Mesendoderm (in vitro differentiated cells): ENCODE measurements at regions not wholly inside any gene's neighbourhood (a gene's known extent, or its start where the extent isn't known, plus 50 kb on each side); places are given as distances from the start of the nearest gene placed in this dataset.
"Not testable (repeated sequence)": the region's sequence is repeated elsewhere in the genome, so short reads cannot be mapped to it uniquely, and the experiment has no call there.

Source experiments
- DNase-seq: peaks from one replicate; pipeline ENCODE4 v3.0.0; 2013
- H2AK5ac ChIP-seq: 2 replicates; pipeline ENCODE4 v1.6.1; 2013; ENCODE audit warnings: low read length, inconsistent platforms
- H2BK120ac ChIP-seq: 2 replicates; pipeline ENCODE4 v1.6.1; 2013; ENCODE audit warnings: low read depth, mild to moderate bottlenecking, low read length, moderate library complexity, mixed read lengths
- H2BK15ac ChIP-seq: replicated peaks from 2 replicates; pipeline ENCODE4 v1.6.1; 2013; ENCODE audit warnings: low read depth, mild to moderate bottlenecking, moderate library complexity
- H2BK5ac ChIP-seq: 2 replicates; pipeline ENCODE4 v1.6.1; 2013; ENCODE audit warnings: low read length, inconsistent platforms
- H3K18ac ChIP-seq: 2 replicates; pipeline ENCODE4 v1.6.1; 2013; ENCODE audit warnings: mild to moderate bottlenecking, low read length, mixed read lengths
- H3K23ac ChIP-seq: one replicate; pipeline ENCODE4 v1.6.1; 2013; ENCODE audit warnings: low read length
- H3K27ac ChIP-seq: 2 replicates; pipeline ENCODE4 v1.5.1; 2013; ENCODE audit warnings: low read depth, mild to moderate bottlenecking, inconsistent platforms, low read length, moderate library complexity
- H3K27me3 ChIP-seq: 2 replicates; pipeline ENCODE4 v1.6.1; 2013; ENCODE audit warnings: low read length, control low read depth, mild to moderate bottlenecking, inconsistent platforms; ENCODE audit not compliant: insufficient read depth, poor library complexity
- H3K36me3 ChIP-seq: 2 replicates; pipeline ENCODE4 v1.6.1; 2013; ENCODE audit warnings: low read length, inconsistent platforms; ENCODE audit not compliant: control insufficient read depth, insufficient read depth
- H3K4ac ChIP-seq: one replicate; pipeline ENCODE4 v1.6.1; 2013; ENCODE audit warnings: low read depth, mild to moderate bottlenecking, low read length, moderate library complexity
- H3K4me1 ChIP-seq: 2 replicates; pipeline ENCODE4 v1.6.1; 2013; ENCODE audit warnings: low read depth, low read length, inconsistent platforms; ENCODE audit not compliant: control insufficient read depth
- H3K4me2 ChIP-seq: 2 replicates; pipeline ENCODE4 v1.6.1; 2013; ENCODE audit warnings: low read length
- H3K4me3 ChIP-seq: 2 replicates; pipeline ENCODE4 v1.5.1; 2013; ENCODE audit warnings: mild to moderate bottlenecking, low read length
- H3K56ac ChIP-seq: one replicate; pipeline ENCODE4 v1.6.1; 2013; ENCODE audit warnings: low read length
- H3K79me1 ChIP-seq: 2 replicates; pipeline ENCODE4 v1.6.1; 2013; ENCODE audit warnings: low read length, inconsistent platforms
- H3K79me2 ChIP-seq: 2 replicates; pipeline ENCODE4 v1.6.1; 2013; ENCODE audit warnings: mild to moderate bottlenecking, low read length; ENCODE audit not compliant: control insufficient read depth, insufficient read depth
- H3K9ac ChIP-seq: 2 replicates; pipeline ENCODE4 v1.6.1; 2013; ENCODE audit warnings: low read length, inconsistent platforms
- H4K5ac ChIP-seq: one replicate; pipeline ENCODE4 v1.6.1; 2013; ENCODE audit warnings: low read length
- H4K8ac ChIP-seq: one replicate; pipeline ENCODE4 v1.6.1; 2013; ENCODE audit warnings: low read depth, mild to moderate bottlenecking, control low read depth, low read length, moderate library complexity
- WGBS: extraction: QIAGEN DNeasy Blood & Tissue Kit; methylation state at CpG from one replicate; pipeline ENCODE4 v1.1.7; 2013; ENCODE audit warnings: low lambda C conversion rate, missing lambda C conversion rate; ENCODE audit not compliant: insufficient coverage; ENCODE audit errors: extremely low coverage; 5-methylcytosine and 5-hydroxymethylcytosine counted together

GRCh38 chr1:56125316-56125715, 454.0 kb downstream of the PLPP3 start:
- Histone ChIP-seq H3K4me1 (no peaks in the 10 kb centered on the region), H4K5ac (no peak overlapping the region), H2BK15ac (no peak overlapping the region), H3K4ac (no peak overlapping the region), H4K8ac (no peak overlapping the region), H3K18ac (no peak overlapping the region), H3K9ac (no peak overlapping the region), H2AK5ac (no peak overlapping the region), H3K4me2 (no peak overlapping the region), H3K27ac (no peak overlapping the region), H3K56ac (no peak overlapping the region), H2BK5ac (no peak overlapping the region), H3K79me2 (no peaks in the 10 kb centered on the region), H3K4me3 (no peak overlapping the region), H3K79me1 (no peaks in the 10 kb centered on the region), H3K36me3 (no peaks in the 10 kb centered on the region), H2BK120ac (no peak overlapping the region), H3K23ac (no peak overlapping the region), H3K27me3 (no peaks in the 10 kb centered on the region)
- no CpG with 5 or more reads among the region's 3 CpGs for WGBS
- DNase-seq = peak; percentile 11

DNA sequence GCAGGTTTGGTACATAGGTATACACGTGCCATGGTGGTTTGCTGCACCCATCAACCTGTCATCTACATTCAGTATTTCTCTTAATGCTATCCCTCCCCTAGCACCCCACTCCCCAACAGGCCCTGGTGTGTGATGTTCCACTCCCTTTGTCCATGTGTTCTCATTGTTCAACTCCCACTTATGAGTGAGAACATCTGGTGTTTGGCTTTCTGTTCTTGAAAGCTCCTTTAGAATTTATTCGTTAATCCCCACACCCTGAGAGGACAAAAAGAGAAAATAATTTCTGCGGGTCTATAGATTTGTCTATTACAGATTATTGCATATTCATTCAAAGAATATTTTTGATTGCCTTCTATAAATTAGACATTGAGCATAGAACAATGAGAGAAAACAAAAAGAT, 455.5 kb downstream of the PLPP3 start:
- H3K56ac ChIP-seq = no peak overlapping the region
- no peak overlapping the region for H3K4ac ChIP-seq
- DNase-seq = no peak
- no peak overlapping the region for H4K8ac ChIP-seq
- H3K4me3 ChIP-seq = no peak overlapping the region
- WGBS = no CpG with 5 or more reads among the region's 3 CpGs
- H2BK15ac ChIP-seq = no peak overlapping the region
- no peak overlapping the region for H3K23ac ChIP-seq
- H3K4me1 ChIP-seq = no peaks in the 10 kb centered on the region
- no peaks in the 10 kb centered on the region for H3K27me3 ChIP-seq
- no peak overlapping the region for H3K9ac ChIP-seq
- no peak overlapping the region for H2BK120ac ChIP-seq
- H2AK5ac ChIP-seq = no peak overlapping the region
- H3K79me1 ChIP-seq = no peaks in the 10 kb centered on the region
- no peak overlapping the region for H3K27ac ChIP-seq
- no peaks in the 10 kb centered on the region for H3K79me2 ChIP-seq
- H4K5ac ChIP-seq = no peak overlapping the region
- H3K36me3 ChIP-seq = no peaks in the 10 kb centered on the region
- no peak overlapping the region for H2BK5ac ChIP-seq
- H3K4me2 ChIP-seq = no peak overlapping the region
- H3K18ac ChIP-seq = no peak overlapping the region

DNA sequence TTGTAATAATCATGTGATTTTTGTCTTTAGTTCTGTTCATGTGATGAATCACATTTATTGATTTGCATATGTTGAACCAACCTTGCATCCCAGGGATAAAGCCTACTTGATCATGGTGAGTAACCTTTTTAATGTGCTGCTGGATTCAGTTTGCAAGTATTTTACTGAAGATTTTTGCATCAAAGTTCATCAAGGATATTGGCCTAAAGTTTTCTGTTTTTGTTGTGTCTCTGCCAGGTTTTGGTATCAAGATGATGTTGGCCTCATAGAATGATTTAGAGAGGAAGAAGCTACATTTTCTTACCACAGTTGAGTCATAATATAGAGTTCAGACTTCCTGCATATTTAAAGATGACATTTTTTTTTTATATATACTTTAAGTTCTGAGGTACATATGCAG, 455.9 kb downstream of the PLPP3 start:
- DNase-seq = no peak
- Histone ChIP-seq H3K79me1 (no peaks in the 10 kb centered on the region), H3K79me2 (no peaks in the 10 kb centered on the region), H3K27ac (no peak overlapping the region), H3K4me1 (no peaks in the 10 kb centered on the region), H2AK5ac (no peak overlapping the region), H3K36me3 (no peaks in the 10 kb centered on the region), H3K4me2 (no peak overlapping the region), H3K23ac (no peak overlapping the region), H3K56ac (no peak overlapping the region), H4K8ac (no peak overlapping the region), H3K9ac (no peak overlapping the region), H2BK15ac (no peak overlapping the region), H4K5ac (no peak overlapping the region), H3K18ac (no peak overlapping the region), H3K27me3 (no peaks in the 10 kb centered on the region), H2BK120ac (no peak overlapping the region), H2BK5ac (no peak overlapping the region), H3K4ac (no peak overlapping the region), H3K4me3 (no peak overlapping the region)

GRCh38 chr1:56120021-56120420, 459.3 kb downstream of the PLPP3 start:
- Histone ChIP-seq H3K27ac (no peak overlapping the region), H3K4me2 (no peak overlapping the region), H3K79me2 (no peaks in the 10 kb centered on the region), H3K4ac (no peak overlapping the region), H3K9ac (no peak overlapping the region), H3K18ac (no peak overlapping the region), H3K27me3 (no peaks in the 10 kb centered on the region), H3K23ac (no peak overlapping the region), H4K5ac (no peak overlapping the region), H3K79me1 (no peaks in the 10 kb centered on the region), H3K4me3 (no peak overlapping the region), H2BK15ac (no peak overlapping the region), H3K56ac (no peak overlapping the region), H2BK5ac (no peak overlapping the region), H4K8ac (no peak overlapping the region), H2BK120ac (no peak overlapping the region), H2AK5ac (no peak overlapping the region), H3K4me1 (no peaks in the 10 kb centered on the region), H3K36me3 (no peaks in the 10 kb centered on the region)
- no CpG with 5 or more reads among the region's 2 CpGs for WGBS
- DNase-seq = no peak

GRCh38 chr1:56118676-56119075, 460.7 kb downstream of the PLPP3 start:
- H3K27me3 ChIP-seq, H3K79me1 ChIP-seq, H3K4me2 ChIP-seq, H2BK120ac ChIP-seq, H3K56ac ChIP-seq, H4K8ac ChIP-seq, DNase-seq, H3K4ac ChIP-seq, H2AK5ac ChIP-seq, H3K36me3 ChIP-seq, H3K9ac ChIP-seq, H2BK15ac ChIP-seq, H4K5ac ChIP-seq, H3K23ac ChIP-seq, H3K4me1 ChIP-seq, H3K79me2 ChIP-seq, H3K4me3 ChIP-seq, H3K18ac ChIP-seq, H2BK5ac ChIP-seq, H3K27ac ChIP-seq: not testable (repeated sequence)
- WGBS = no CpG with 5 or more reads among the region's 4 CpGs

DNA sequence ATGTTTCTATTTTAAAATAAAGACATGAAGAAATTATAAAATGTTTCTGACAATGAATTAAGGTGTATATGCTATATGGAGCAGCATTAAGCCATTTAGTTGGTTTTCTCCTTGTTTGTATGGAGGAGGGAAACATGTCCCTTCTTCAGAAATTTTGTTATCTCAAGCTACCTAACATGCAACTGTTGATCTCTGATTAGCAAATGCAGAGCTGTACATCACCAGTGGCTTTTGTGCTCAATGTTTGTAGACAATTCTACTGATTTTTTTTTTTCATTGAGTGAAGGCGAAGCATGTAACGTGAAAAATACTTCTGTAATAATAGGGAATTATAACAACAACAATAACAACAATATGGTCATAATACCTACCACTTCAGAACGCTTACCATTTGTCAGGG, 463.7 kb downstream of the PLPP3 start:
- Histone ChIP-seq H2AK5ac (no peak overlapping the region), H3K18ac (no peak overlapping the region), H3K56ac (no peak overlapping the region), H4K8ac (no peak overlapping the region), H3K4ac (no peak overlapping the region), H3K4me3 (no peak overlapping the region), H3K27me3 (no peaks in the 10 kb centered on the region), H3K27ac (no peak overlapping the region), H2BK15ac (no peak overlapping the region), H2BK5ac (no peak overlapping the region), H3K9ac (no peak overlapping the region), H3K4me2 (no peak overlapping the region), H3K79me2 (no peaks in the 10 kb centered on the region), H3K4me1 (no peaks in the 10 kb centered on the region), H4K5ac (no peak overlapping the region), H3K23ac (no peak overlapping the region), H2BK120ac (no peak overlapping the region), H3K36me3 (no peaks in the 10 kb centered on the region), H3K79me1 (no peaks in the 10 kb centered on the region)
- no peak for DNase-seq
- no CpG with 5 or more reads among the region's 3 CpGs for WGBS
